ENCODE measurements at regions not wholly inside any gene's neighbourhood (a gene's known extent, or its start where the extent isn't known, plus 50 kb on each side); places are given as distances from the start of the nearest gene placed in this dataset.

DNA sequence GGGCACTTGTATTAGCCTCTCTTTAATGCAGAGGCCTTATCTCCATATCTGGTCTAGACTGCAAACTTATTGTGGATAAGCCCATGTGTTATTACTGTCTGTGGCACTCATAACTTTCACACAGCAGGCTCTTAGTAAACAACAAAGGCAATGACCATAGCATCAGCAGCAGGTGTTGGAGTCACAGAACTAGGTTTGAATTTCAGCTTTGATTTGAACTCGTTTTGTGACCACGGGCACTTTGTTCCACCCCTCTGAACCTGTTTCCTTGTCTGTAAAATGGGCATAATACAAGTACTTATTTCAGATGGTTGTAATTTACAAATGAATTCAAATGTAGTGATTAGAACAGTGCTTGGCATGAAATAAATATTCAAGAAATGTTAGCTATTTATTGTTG, 121.8 kb upstream of the C1GALT1C1 start:
- TF ChIP-seq CTCF (IDR thresholded peaks at IDR 0.05) (no peak), POLR2A (IDR thresholded peaks at IDR 0.05) (no peak)
